ENCODE measurements at regions not wholly inside any gene's neighbourhood (a gene's known extent, or its start where the extent isn't known, plus 50 kb on each side); places are given as distances from the start of the nearest gene placed in this dataset.

- H3K27ac ChIP-seq = no peak overlapping the region
- TF ChIP-seq CTCF (IDR thresholded peaks at IDR 0.05) (no peak), ZFX (IDR thresholded peaks at IDR 0.05; ENCODE audit: borderline replicate concordance) (no peak)
Observed at GRCh38 chr5:68746643-68747420, 347.0 kb upstream of the SLC30A5 start.

GRCh38 chr5:68747521-68747920 lies 346.3 kb upstream of the SLC30A5 start:
- no peak for TF ChIP-seq CTCF (IDR thresholded peaks at IDR 0.05)
- no peak overlapping the region for H3K27ac ChIP-seq

- no peak for TF ChIP-seq CTCF (IDR thresholded peaks at IDR 0.05)
- no peak for TF ChIP-seq ZFX (IDR thresholded peaks at IDR 0.05; ENCODE audit: borderline replicate concordance)
- H3K27ac ChIP-seq = no peak overlapping the region
Observed at GRCh38 chr5:68748101-68748500, 345.7 kb upstream of the SLC30A5 start.

GRCh38 chr5:68749077-68749476 lies 344.7 kb upstream of the SLC30A5 start:
- H3K27ac ChIP-seq = no peak overlapping the region
- TF ChIP-seq CTCF (IDR thresholded peaks at IDR 0.05) = no peak
- TF ChIP-seq ZFX (IDR thresholded peaks at IDR 0.05; ENCODE audit: borderline replicate concordance) = no peak

GRCh38 chr5:68749631-68750030 lies 344.2 kb upstream of the SLC30A5 start:
- H3K27ac ChIP-seq = no peak overlapping the region

GRCh38 chr5:68751661-68752060 lies 342.2 kb upstream of the SLC30A5 start:
- TF ChIP-seq ZFX (IDR thresholded peaks at IDR 0.05; ENCODE audit: borderline replicate concordance) (no peak), CTCF (IDR thresholded peaks at IDR 0.05) (no peak)
- no peak overlapping the region for H3K27ac ChIP-seq

More at GRCh38 chr5:68749631-68750030, 344.2 kb upstream of the SLC30A5 start:
- no peak for TF ChIP-seq ZFX (IDR thresholded peaks at IDR 0.05; ENCODE audit: borderline replicate concordance)
- TF ChIP-seq CTCF (IDR thresholded peaks at IDR 0.05) = no peak

GRCh38 chr5:68754536-68754935 lies 339.3 kb upstream of the SLC30A5 start:
- no peak for TF ChIP-seq CTCF (IDR thresholded peaks at IDR 0.05)
- no peak for TF ChIP-seq ZFX (IDR thresholded peaks at IDR 0.05; ENCODE audit: borderline replicate concordance)

More at GRCh38 chr5:68754536-68754935, 339.3 kb upstream of the SLC30A5 start:
- no peak overlapping the region for H3K27ac ChIP-seq
